ENCODE measurements at regions not wholly inside any gene's neighbourhood (a gene's known extent, or its start where the extent isn't known, plus 50 kb on each side); places are given as distances from the start of the nearest gene placed in this dataset.

DNA sequence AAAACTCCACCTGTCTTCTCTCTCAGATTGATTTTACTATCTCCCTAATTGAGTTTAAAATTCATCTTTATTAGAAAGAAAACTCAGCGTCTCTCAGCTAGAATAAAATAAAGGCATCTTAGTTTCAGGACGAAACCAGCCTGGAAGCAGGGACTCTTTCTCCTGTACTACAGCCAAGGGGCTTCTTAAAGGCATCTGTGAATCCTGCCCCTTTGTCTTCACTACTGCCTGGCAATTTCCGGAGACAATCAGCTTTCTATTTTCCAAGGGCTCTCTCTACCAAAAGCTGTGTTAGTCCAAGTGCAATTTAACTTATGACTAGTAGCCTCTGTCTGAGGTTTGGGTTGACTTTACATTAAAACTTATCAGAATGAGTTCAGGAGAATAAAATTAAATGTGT is 623.3 kb upstream of the FOXG1 start:
- POLR2A ChIA-PET = no interaction called here
- Mint-ChIP-seq H3K27me3 (no peaks in the 10 kb centered on the region), H3K9me3 (peaks cover 5% of the 10 kb centered on the region), H3K27ac (no peak overlapping the region), H3K4me1 (ENCODE audit: low read depth) (no peaks in the 10 kb centered on the region), H3K4me3 (no peak overlapping the region), H3K36me3 (ENCODE audit: low read depth) (no peaks in the 10 kb centered on the region)
- DNase-seq (no peak), ATAC-seq (no peak)
- intact Hi-C loops (cut with micrococcal nuclease) = no loop called here
- TF ChIP-seq, protein P1, sequence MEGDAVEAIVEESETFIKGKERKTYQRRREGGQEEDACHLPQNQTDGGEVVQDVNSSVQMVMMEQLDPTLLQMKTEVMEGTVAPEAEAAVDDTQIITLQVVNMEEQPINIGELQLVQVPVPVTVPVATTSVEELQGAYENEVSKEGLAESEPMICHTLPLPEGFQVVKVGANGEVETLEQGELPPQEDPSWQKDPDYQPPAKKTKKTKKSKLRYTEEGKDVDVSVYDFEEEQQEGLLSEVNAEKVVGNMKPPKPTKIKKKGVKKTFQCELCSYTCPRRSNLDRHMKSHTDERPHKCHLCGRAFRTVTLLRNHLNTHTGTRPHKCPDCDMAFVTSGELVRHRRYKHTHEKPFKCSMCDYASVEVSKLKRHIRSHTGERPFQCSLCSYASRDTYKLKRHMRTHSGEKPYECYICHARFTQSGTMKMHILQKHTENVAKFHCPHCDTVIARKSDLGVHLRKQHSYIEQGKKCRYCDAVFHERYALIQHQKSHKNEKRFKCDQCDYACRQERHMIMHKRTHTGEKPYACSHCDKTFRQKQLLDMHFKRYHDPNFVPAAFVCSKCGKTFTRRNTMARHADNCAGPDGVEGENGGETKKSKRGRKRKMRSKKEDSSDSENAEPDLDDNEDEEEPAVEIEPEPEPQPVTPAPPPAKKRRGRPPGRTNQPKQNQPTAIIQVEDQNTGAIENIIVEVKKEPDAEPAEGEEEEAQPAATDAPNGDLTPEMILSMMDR (IDR thresholded peaks at IDR 0.05) = no peak
- CTCF ChIA-PET = no interaction called here

DNA sequence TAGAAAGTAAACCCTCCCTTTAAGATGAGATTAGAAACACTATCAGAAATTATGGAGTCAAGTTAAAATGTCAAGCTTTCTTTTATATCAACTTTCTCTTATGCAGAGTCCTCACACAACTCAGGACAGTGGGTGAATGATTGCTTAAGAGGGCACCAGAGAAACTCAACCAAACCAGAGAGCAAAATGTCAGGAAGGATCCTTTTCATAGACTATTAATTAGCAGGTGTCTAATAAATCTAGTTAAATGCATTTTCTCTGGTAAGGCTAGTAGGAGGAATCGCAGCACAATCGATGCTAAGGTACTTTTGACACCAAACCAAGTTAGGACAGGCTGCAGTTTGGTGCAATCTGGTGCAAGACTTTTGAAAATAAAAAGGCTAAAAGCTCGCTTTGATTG is 614.7 kb upstream of the FOXG1 start:
- ATAC-seq (no peak), DNase-seq (no peak)
- no peaks in the 10 kb centered on the region for H3K36me3 Mint-ChIP-seq (ENCODE audit: low read depth)
- peaks cover 3% of the 10 kb centered on the region for H3K9me3 Mint-ChIP-seq
- intact Hi-C loops (cut with micrococcal nuclease) = no loop called here
- TF ChIP-seq, protein P1 (IDR thresholded peaks at IDR 0.05) = no peak
- no peaks in the 10 kb centered on the region for H3K27me3 Mint-ChIP-seq
- no peaks in the 10 kb centered on the region for H3K4me1 Mint-ChIP-seq (ENCODE audit: low read depth)
- CTCF ChIA-PET = no interaction called here
- no peak overlapping the region for H3K4me3 Mint-ChIP-seq
- H3K27ac Mint-ChIP-seq = no peak overlapping the region
- POLR2A ChIA-PET = no interaction called here

DNA sequence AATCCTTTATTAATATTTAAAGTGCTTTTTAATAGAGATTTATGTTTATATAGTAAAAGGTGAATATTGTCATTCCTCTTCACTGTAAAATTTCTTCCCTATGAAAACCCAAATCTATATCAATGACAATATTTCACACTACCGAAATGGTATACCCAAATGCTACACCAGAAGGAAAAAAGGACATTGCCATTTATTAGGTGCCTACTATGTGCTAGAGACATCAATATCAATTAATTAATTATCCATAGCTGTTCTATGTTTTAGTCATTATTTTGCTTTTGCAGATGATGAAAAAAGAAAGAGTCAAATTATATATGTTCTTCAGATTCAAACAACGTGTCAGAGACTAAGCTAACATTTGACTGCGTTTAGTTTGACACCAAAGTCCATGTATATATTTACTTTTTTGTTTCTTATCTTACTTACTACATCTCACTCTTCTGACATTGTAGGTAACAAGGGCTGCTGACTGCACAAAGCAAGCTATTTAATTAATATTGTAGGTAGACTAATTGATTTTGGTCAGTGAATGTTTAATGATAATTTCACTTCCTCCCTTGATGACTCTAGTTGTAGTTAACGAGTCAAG is 614.0 kb upstream of the FOXG1 start:
- intact Hi-C loops (cut with micrococcal nuclease) = no loop called here
- no peaks in the 10 kb centered on the region for H3K4me1 Mint-ChIP-seq (ENCODE audit: low read depth)
- no peaks in the 10 kb centered on the region for H3K36me3 Mint-ChIP-seq (ENCODE audit: low read depth)
- no peak for ATAC-seq
- POLR2A ChIA-PET = no interaction called here
- peaks cover 2% of the 10 kb centered on the region for H3K9me3 Mint-ChIP-seq
- TF ChIP-seq, protein P1 (IDR thresholded peaks at IDR 0.05) = no peak
- no peak overlapping the region for H3K27ac Mint-ChIP-seq
- H3K27me3 Mint-ChIP-seq = no peaks in the 10 kb centered on the region
- no peak overlapping the region for H3K4me3 Mint-ChIP-seq
- DNase-seq = no peak
- CTCF ChIA-PET = no interaction called here

DNA sequence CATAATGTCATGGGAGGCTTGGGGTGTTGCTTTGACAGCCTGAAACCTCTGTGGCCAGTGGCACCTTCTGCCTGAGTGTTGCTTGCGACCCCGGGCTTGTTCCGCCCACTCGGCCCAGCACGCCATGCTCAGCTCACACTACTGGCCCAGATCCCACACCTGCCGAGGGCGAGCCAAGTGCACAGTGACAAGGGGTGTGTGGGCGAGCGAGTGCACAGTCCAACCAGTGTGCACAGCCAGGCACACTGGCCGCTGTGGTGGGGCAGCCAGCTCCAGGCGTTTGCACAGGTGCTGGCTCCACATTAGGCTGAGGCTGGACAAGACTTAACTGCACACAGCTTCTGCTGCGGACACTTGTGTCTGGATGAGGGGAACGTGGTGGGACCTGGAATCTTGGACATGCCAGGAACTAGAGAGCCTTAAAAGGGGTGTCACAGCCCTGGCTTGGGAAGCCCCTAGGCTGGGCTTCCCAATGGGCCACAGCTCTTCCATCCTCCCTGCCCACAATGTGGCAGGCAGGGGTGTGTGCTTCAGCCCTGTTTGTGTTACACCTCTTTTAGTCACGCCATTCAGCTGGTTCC is 609.2 kb upstream of the FOXG1 start:
- Mint-ChIP-seq H3K27ac (no peak overlapping the region), H3K4me3 (no peak overlapping the region)
- POLR2A ChIA-PET = no interaction called here

More for the DNA sequence above, 609.2 kb upstream of the FOXG1 start:
- Mint-ChIP-seq H3K36me3 (ENCODE audit: low read depth) (no peaks in the 10 kb centered on the region), H3K9me3 (peaks cover 1% of the 10 kb centered on the region), H3K27me3 (no peaks in the 10 kb centered on the region), H3K4me1 (ENCODE audit: low read depth) (no peaks in the 10 kb centered on the region)
- DNase-seq (no peak), ATAC-seq (no peak)
- CTCF ChIA-PET = no interaction called here
- intact Hi-C loops (cut with micrococcal nuclease) = no loop called here
- TF ChIP-seq, protein P1 (IDR thresholded peaks at IDR 0.05) = no peak

Measured in activated CD8-positive, alpha-beta T cell treated with anti-CD3 and anti-CD28 coated beads for 36 hours (primary cell).